Stomach (tissue), 8 donors: ENCODE measurements at regions not wholly inside any gene's neighbourhood (a gene's known extent, or its start where the extent isn't known, plus 50 kb on each side); places are given as distances from the start of the nearest gene placed in this dataset.

Experiments
- DNase-seq, 2 donors: peaks; one replicate each; pipeline versions ENCODE4 v3.0.0 to v3.0.0-alpha.2; 2013 to 2019
- H3K27ac ChIP-seq, 5 donors: fragments of 200-600 bp in 4 of 5; sonication (generic) in 4 of 5; one replicate each; pipeline ENCODE4 v1.5.1; 2013 to 2019; ENCODE audit warnings: mild to moderate bottlenecking in 1 of 5, moderate library complexity in 1 of 5
- H3K27me3 ChIP-seq, 3 donors: fragments of 200-600 bp; sonication (generic); one replicate each; pipeline ENCODE4 v1.5.1; 2017 to 2019; ENCODE audit warnings: mixed run types in 1 of 3
- H3K36me3 ChIP-seq, 4 donors: fragments of 200-600 bp; sonication (generic); 1 replicate in 3 of 4; 2 replicates in 1 of 4; pipeline ENCODE4 v1.5.1; 2016 to 2019
- H3K4me1 ChIP-seq, 4 donors: fragments of 200-600 bp; sonication (generic); one replicate each; pipeline ENCODE4 v1.5.1; 2016 to 2019
- H3K4me3 ChIP-seq, 4 donors: fragments of 200-600 bp; sonication (generic) in 3 of 4; one replicate each; pipeline ENCODE4 v1.5.1; 2016 to 2019; ENCODE audit warnings: mild to moderate bottlenecking in 1 of 4
- H3K9me3 ChIP-seq, 4 donors: fragments of 200-600 bp; sonication (generic); one replicate each; pipeline ENCODE4 v1.5.1; 2016 to 2019
- EP300 ChIP-seq: sonication (generic); formaldehyde crosslinking; IDR thresholded peaks from one replicate; pipeline ENCODE4 v1.6.1; 2017; ENCODE audit warnings: antibody characterized with exemption
- POLR2A ChIP-seq, 4 donors: fragments of 450-650 bp; IDR thresholded peaks; one replicate each; pipeline ENCODE4 v1.6.1; 2016; ENCODE audit warnings: antibody characterized with exemption in 4 of 4, control low read depth in 2 of 4, mild to moderate bottlenecking in 1 of 4, moderate library complexity in 1 of 4
- POLR2AphosphoS5 ChIP-seq, 3 donors: sonication (generic); formaldehyde crosslinking; IDR thresholded peaks; one replicate each; pipeline ENCODE4 v1.6.1; 2016; ENCODE audit warnings: antibody characterized with exemption in 3 of 3
- WGBS, 5 donors: extraction: QIAGEN DNeasy Blood & Tissue Kit in 3 of 5; methylation state at CpG; one replicate each; pipeline versions ENCODE4 v1.1.5 to v1.1.7; 2013 to 2018; 5-methylcytosine and 5-hydroxymethylcytosine counted together
- intact Hi-C: fragments of 100-400 bp; cut with DNase I; formaldehyde crosslinking; loops from one replicate; pipeline ENCODE4 v1.15.1; 2023; ENCODE audit warnings: low total_unique reads
- TF ChIP-seq, protein P1 (sequence below), 7 experiments: fragments of 450-650 bp in 4 of 7; fragments of 200-600 bp in 3 of 7; sonication (generic) in 3 of 7; IDR thresholded peaks; one replicate each; pipeline ENCODE4 v1.5.1; 2016 to 2019; ENCODE audit warnings: antibody characterized with exemption in 7 of 7, control low read depth in 2 of 7, mild to moderate bottlenecking in 1 of 7
- donor health status: healthy with polysubstance abuse.
- donor health status: Bipolar disorder and iron deficiency.
- donor health status: healthy.

- peaks cover 0 to 3% (median 0%) of the 10 kb centered on the region in 4 donors for H3K4me1 ChIP-seq
- no peak overlapping the region for H3K4me3 ChIP-seq
- H3K36me3 ChIP-seq, result no peaks in the 10 kb centered on the region
- intact Hi-C loops, result no loop called here
- no peaks in the 10 kb centered on the region for H3K27me3 ChIP-seq
- no peak for TF ChIP-seq EP300
- TF ChIP-seq POLR2A (IDR thresholded peaks at IDR 0.05), result no peak
- TF ChIP-seq, protein P1, sequence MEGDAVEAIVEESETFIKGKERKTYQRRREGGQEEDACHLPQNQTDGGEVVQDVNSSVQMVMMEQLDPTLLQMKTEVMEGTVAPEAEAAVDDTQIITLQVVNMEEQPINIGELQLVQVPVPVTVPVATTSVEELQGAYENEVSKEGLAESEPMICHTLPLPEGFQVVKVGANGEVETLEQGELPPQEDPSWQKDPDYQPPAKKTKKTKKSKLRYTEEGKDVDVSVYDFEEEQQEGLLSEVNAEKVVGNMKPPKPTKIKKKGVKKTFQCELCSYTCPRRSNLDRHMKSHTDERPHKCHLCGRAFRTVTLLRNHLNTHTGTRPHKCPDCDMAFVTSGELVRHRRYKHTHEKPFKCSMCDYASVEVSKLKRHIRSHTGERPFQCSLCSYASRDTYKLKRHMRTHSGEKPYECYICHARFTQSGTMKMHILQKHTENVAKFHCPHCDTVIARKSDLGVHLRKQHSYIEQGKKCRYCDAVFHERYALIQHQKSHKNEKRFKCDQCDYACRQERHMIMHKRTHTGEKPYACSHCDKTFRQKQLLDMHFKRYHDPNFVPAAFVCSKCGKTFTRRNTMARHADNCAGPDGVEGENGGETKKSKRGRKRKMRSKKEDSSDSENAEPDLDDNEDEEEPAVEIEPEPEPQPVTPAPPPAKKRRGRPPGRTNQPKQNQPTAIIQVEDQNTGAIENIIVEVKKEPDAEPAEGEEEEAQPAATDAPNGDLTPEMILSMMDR (IDR thresholded peaks at IDR 0.05), result no peak
- TF ChIP-seq POLR2AphosphoS5 (IDR thresholded peaks at IDR 0.05), result no peak
- DNase-seq, result peak in 1 of 2 donors; percentile 72
- no peaks in the 10 kb centered on the region for H3K9me3 ChIP-seq
- H3K27ac ChIP-seq, result no peak overlapping the region
- 5 to 32% (median 11%) methylated on average over 1 of the region's 1 CpG for WGBS, 5 donors
These were observed 125.7 kb upstream of the TMPRSS15 start for GRCh38 chr21:18529254-18529653.

- intact Hi-C loops, result no loop called here
- WGBS, 5 donors, result 60 to 74% (median 69%) methylated on average over 2 of the region's 2 CpGs
- H3K4me3 ChIP-seq, result no peak overlapping the region
- H3K27ac ChIP-seq, result no peak overlapping the region
- no peaks in the 10 kb centered on the region for H3K36me3 ChIP-seq
- DNase-seq, result no peak
- TF ChIP-seq POLR2AphosphoS5 (IDR thresholded peaks at IDR 0.05) (no peak), EP300 (no peak), POLR2A (IDR thresholded peaks at IDR 0.05) (no peak)
- TF ChIP-seq, protein P1 (IDR thresholded peaks at IDR 0.05), result no peak
- no peaks in the 10 kb centered on the region for H3K9me3 ChIP-seq
- no peaks in the 10 kb centered on the region for H3K4me1 ChIP-seq
- H3K27me3 ChIP-seq, result no peaks in the 10 kb centered on the region
These were observed 138.5 kb upstream of the TMPRSS15 start for GRCh38 chr21:18542081-18542480.

DNA sequence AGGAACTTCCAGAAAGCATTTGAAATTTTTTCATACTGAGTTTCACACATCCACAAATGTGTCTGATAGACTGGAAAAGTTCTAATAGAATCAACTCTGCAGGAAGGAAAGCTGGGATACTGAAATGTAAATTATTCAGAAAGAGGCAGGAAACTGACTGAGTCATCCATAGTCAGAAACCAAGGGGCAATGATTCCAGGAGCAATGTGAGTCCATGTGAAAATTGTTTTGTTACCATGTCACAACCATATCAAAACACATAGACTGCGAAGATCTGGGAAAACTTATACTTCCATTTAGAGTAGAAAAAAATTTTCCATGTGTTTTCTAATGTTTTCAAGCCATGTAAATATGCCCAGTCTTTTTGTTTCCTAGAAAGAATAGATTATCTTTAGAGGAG lies 142.3 kb upstream of the TMPRSS15 start:
- Histone ChIP-seq H3K9me3 (no peaks in the 10 kb centered on the region), H3K27ac (no peak overlapping the region), H3K4me3 (no peak overlapping the region), H3K4me1 (no peaks in the 10 kb centered on the region), H3K36me3 (no peaks in the 10 kb centered on the region), H3K27me3 (no peaks in the 10 kb centered on the region)
- intact Hi-C loops, result no loop called here
- WGBS, 5 donors, result 79 to 90% (median 87%) methylated on average over 1 of the region's 1 CpG
- no peak for DNase-seq
- TF ChIP-seq POLR2A (IDR thresholded peaks at IDR 0.05), result no peak
- TF ChIP-seq EP300, result no peak
- no peak for TF ChIP-seq POLR2AphosphoS5 (IDR thresholded peaks at IDR 0.05)
- TF ChIP-seq, protein P1 (IDR thresholded peaks at IDR 0.05), result no peak

DNA sequence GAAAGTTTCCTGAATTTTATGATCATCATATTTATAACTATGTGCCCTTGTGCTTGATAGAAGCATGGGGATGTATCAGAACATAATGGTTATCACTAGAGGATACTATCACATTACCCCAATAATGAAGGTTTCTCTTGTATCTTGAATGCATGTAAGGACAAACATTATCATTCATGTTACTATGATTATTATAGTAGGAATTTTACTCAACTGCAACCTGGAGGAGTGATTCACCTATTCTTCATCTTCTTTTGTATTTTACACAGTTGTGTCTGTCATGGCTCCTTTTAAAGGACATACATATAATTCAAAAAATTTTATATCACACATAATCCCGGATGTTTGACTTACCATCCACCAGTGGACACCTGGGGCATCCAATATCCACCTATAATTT lies 143.8 kb upstream of the TMPRSS15 start:
- TF ChIP-seq POLR2A (IDR thresholded peaks at IDR 0.05) (no peak), EP300 (no peak), POLR2AphosphoS5 (IDR thresholded peaks at IDR 0.05) (no peak)
- TF ChIP-seq, protein P1 (IDR thresholded peaks at IDR 0.05), result no peak
- Histone ChIP-seq H3K4me1 (no peaks in the 10 kb centered on the region), H3K36me3 (no peaks in the 10 kb centered on the region), H3K27me3 (no peaks in the 10 kb centered on the region), H3K27ac (no peak overlapping the region), H3K4me3 (no peak overlapping the region), H3K9me3 (no peaks in the 10 kb centered on the region)
- DNase-seq, result no peak
- intact Hi-C loops, result no loop called here
- 68 to 88% (median 77%) methylated on average over 1 of the region's 1 CpG for WGBS, 5 donors
